Lower leg skin (tissue), 4 donors: ENCODE measurements at regions not wholly inside any gene's neighbourhood (a gene's known extent, or its start where the extent isn't known, plus 50 kb on each side); places are given as distances from the start of the nearest gene placed in this dataset.

ENCODE experiments used
- DNase-seq, 2 donors: peaks; one replicate each; pipeline ENCODE4 v3.0.0-alpha.2; 2019; ENCODE audit warnings: low spot score in 2 of 2
- H3K4me3 ChIP-seq: fragments of 200-600 bp; sonication (generic); 2 replicates; pipeline ENCODE4 v1.5.1; 2017; ENCODE audit warnings: mild to moderate bottlenecking, low read depth; ENCODE audit not compliant: poor library complexity, severe bottlenecking
- CTCF ChIP-seq, 3 donors: fragments of 450-650 bp; IDR thresholded peaks; one replicate each; pipeline ENCODE4 v1.5.1; 2016; ENCODE audit warnings: antibody characterized with exemption in 3 of 3, mild to moderate bottlenecking in 3 of 3, moderate library complexity in 2 of 3
- POLR2A ChIP-seq, 2 donors: fragments of 450-650 bp; IDR thresholded peaks; one replicate each; pipeline ENCODE4 v1.6.1; 2016 to 2017; ENCODE audit warnings: antibody characterized with exemption in 2 of 2, mild to moderate bottlenecking in 1 of 2, moderate library complexity in 1 of 2
- WGBS, 2 donors: methylation state at CpG; one replicate each; pipeline ENCODE4 v1.1.5; 2018; 5-methylcytosine and 5-hydroxymethylcytosine counted together
- intact Hi-C: fragments of 100-400 bp; cut with DNase I; formaldehyde crosslinking; loops from one replicate; pipeline ENCODE4 v1.15.0; 2023; ENCODE audit warnings: low total_unique reads

- peak in 1 of 2 donors; percentile 75 for DNase-seq
- TF ChIP-seq CTCF (IDR thresholded peaks at IDR 0.05) (no peak), POLR2A (IDR thresholded peaks at IDR 0.05) (no peak)
- intact Hi-C loops: no loop called here
- no peak overlapping the region for H3K4me3 ChIP-seq
- WGBS, 2 donors: 76 to 80% methylated on average over 4 of the region's 4 CpGs
Observed at GRCh38 chr2:35356332-35356731, 999.2 kb upstream of the CRIM1 start.

- 66 to 67% methylated on average over 6 of the region's 6 CpGs for WGBS, 2 donors
Observed at GRCh38 chr2:35355056-35355455, 1000.5 kb upstream of the CRIM1 start.

GRCh38 chr2:35347561-35347960 lies 1008.0 kb upstream of the CRIM1 start:
- no peak for DNase-seq
- TF ChIP-seq POLR2A (IDR thresholded peaks at IDR 0.05) (no peak), CTCF (IDR thresholded peaks at IDR 0.05) (no peak)
- no peak overlapping the region for H3K4me3 ChIP-seq
- 88 to 92% methylated on average over 7 of the region's 7 CpGs for WGBS, 2 donors
- intact Hi-C loops: no loop called here

More at GRCh38 chr2:35355056-35355455, 1000.5 kb upstream of the CRIM1 start:
- TF ChIP-seq CTCF (IDR thresholded peaks at IDR 0.05): no peak
- H3K4me3 ChIP-seq: no peak overlapping the region
- peak in 1 of 2 donors; percentile 68 for DNase-seq
- intact Hi-C loops: no loop called here

GRCh38 chr2:35343135-35343534 lies 1012.4 kb upstream of the CRIM1 start:
- H3K4me3 ChIP-seq: no peak overlapping the region
- 76 to 78% methylated on average over 4 of the region's 4 CpGs for WGBS, 2 donors

DNA sequence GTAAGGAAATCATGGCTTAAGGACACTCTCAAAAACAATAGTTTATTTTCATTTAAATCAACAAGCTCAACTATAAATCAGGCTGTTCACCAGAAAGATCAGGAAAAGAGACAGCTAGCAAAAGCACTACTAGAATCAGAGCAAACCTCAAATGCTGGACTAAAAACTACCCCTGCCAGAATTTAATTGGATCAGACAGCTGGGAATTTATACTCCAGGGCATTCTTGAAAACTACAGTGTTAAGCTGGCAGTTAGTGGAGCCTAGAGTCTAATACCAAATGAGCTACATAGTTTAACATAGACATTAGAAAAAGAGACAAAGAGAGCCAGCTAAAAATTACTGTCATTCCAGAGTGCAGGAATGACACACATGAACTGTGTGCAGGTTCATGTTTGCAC lies 1016.4 kb upstream of the CRIM1 start:
- TF ChIP-seq CTCF (IDR thresholded peaks at IDR 0.05): no peak
- TF ChIP-seq POLR2A (IDR thresholded peaks at IDR 0.05): no peak
- intact Hi-C loops: no loop called here
- no peak for DNase-seq
- no peak overlapping the region for H3K4me3 ChIP-seq

More at GRCh38 chr2:35343135-35343534, 1012.4 kb upstream of the CRIM1 start:
- no peak for TF ChIP-seq POLR2A (IDR thresholded peaks at IDR 0.05)
- no peak for TF ChIP-seq CTCF (IDR thresholded peaks at IDR 0.05)
- intact Hi-C loops: no loop called here
- DNase-seq: no peak

DNA sequence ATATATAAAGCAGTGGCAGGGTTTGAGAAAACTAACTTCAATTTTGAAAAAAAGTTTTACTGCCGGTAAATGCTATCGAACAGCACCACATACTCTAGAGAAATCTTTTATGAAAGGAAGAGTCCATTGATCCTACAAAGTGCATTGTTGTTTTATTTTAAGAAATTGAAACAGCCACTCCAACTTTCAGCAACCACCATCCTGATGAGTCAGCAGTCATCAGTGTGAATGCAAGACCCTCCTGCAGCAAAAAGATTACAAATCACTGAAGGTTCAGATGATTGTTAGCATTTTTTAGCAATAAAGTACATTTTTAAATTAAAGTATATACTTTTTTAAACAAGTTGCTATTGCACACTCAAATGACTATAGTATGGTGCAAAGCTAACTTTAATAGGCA lies 1017.7 kb upstream of the CRIM1 start:
- no peak for DNase-seq
- no peak overlapping the region for H3K4me3 ChIP-seq
- intact Hi-C loops: no loop called here
- no peak for TF ChIP-seq POLR2A (IDR thresholded peaks at IDR 0.05)
- no peak for TF ChIP-seq CTCF (IDR thresholded peaks at IDR 0.05)
- 90 to 92% methylated on average over 2 of the region's 2 CpGs for WGBS, 2 donors
